ENCODE measurements at regions not wholly inside any gene's neighbourhood (a gene's known extent, or its start where the extent isn't known, plus 50 kb on each side); places are given as distances from the start of the nearest gene placed in this dataset.

- Histone ChIP-seq H3K4me1 (ENCODE audit: insufficient read depth, insufficient read length) (no peaks in the 10 kb centered on the region), H3K9me3 (ENCODE audit: insufficient read depth, low read length) (no peaks in the 10 kb centered on the region), H3K4me3 (ENCODE audit: insufficient read length, low read depth) (no peak overlapping the region), H3K27me3 (ENCODE audit: insufficient read depth, insufficient read length) (no peaks in the 10 kb centered on the region), H3K9ac (ENCODE audit: insufficient read length, low read depth) (no peak overlapping the region), H3K36me3 (ENCODE audit: insufficient read depth, insufficient read length, low read length) (no peaks in the 10 kb centered on the region)
- DNase-seq (ENCODE audit: low read depth, low spot score) = no peak
- TF ChIP-seq SUZ12 (IDR thresholded peaks at IDR 0.05; ENCODE audit: extremely low read depth, insufficient read depth, insufficient read length) = no peak
- TF ChIP-seq ZNF274 (IDR thresholded peaks at IDR 0.05; ENCODE audit: low read depth, low read length) = no peak
- no peak for TF ChIP-seq YY1 (IDR thresholded peaks at IDR 0.05; ENCODE audit: insufficient read depth, insufficient read length)
Observed at GRCh38 chr2:172223601-172224054, 120.9 kb upstream of the DLX2 start.

- no peaks in the 10 kb centered on the region for H3K27me3 ChIP-seq (ENCODE audit: insufficient read depth, insufficient read length)
- H3K9me3 ChIP-seq (ENCODE audit: insufficient read depth, low read length) = no peaks in the 10 kb centered on the region
- DNase-seq (ENCODE audit: low read depth, low spot score) = no peak
- peaks cover 4% of the 10 kb centered on the region for H3K4me1 ChIP-seq (ENCODE audit: insufficient read depth, insufficient read length)
- no peak for TF ChIP-seq ZNF274 (IDR thresholded peaks at IDR 0.05; ENCODE audit: low read depth, low read length)
- no peak for TF ChIP-seq SUZ12 (IDR thresholded peaks at IDR 0.05; ENCODE audit: extremely low read depth, insufficient read depth, insufficient read length)
- no peak for TF ChIP-seq YY1 (IDR thresholded peaks at IDR 0.05; ENCODE audit: insufficient read depth, insufficient read length)
- H3K36me3 ChIP-seq (ENCODE audit: insufficient read depth, insufficient read length, low read length) = no peaks in the 10 kb centered on the region
- H3K4me3 ChIP-seq (ENCODE audit: insufficient read length, low read depth) = no peak overlapping the region
- H3K9ac ChIP-seq (ENCODE audit: insufficient read length, low read depth) = no peak overlapping the region
Observed at GRCh38 chr2:172225786-172226185, 123.1 kb upstream of the DLX2 start.

- TF ChIP-seq SUZ12 (IDR thresholded peaks at IDR 0.05; ENCODE audit: extremely low read depth, insufficient read depth, insufficient read length) (no peak), ZNF274 (IDR thresholded peaks at IDR 0.05; ENCODE audit: low read depth, low read length) (no peak), YY1 (IDR thresholded peaks at IDR 0.05; ENCODE audit: insufficient read depth, insufficient read length) (no peak)
- peaks cover 4% of the 10 kb centered on the region for H3K4me1 ChIP-seq (ENCODE audit: insufficient read depth, insufficient read length)
- no peak for DNase-seq (ENCODE audit: low read depth, low spot score)
Observed at GRCh38 chr2:172226244-172227061, 123.8 kb upstream of the DLX2 start.

GRCh38 chr2:172227719-172228118 is 125.0 kb upstream of the DLX2 start:
- no peak for DNase-seq (ENCODE audit: low read depth, low spot score)
- peaks cover 4% of the 10 kb centered on the region for H3K4me1 ChIP-seq (ENCODE audit: insufficient read depth, insufficient read length)
- H3K4me3 ChIP-seq (ENCODE audit: insufficient read length, low read depth) = no peak overlapping the region
- no peak for TF ChIP-seq YY1 (IDR thresholded peaks at IDR 0.05; ENCODE audit: insufficient read depth, insufficient read length)
- H3K9me3 ChIP-seq (ENCODE audit: insufficient read depth, low read length) = no peaks in the 10 kb centered on the region
- peaks cover under 1% of the 10 kb centered on the region for H3K27me3 ChIP-seq (ENCODE audit: insufficient read depth, insufficient read length)
- H3K9ac ChIP-seq (ENCODE audit: insufficient read length, low read depth) = no peak overlapping the region
- no peaks in the 10 kb centered on the region for H3K36me3 ChIP-seq (ENCODE audit: insufficient read depth, insufficient read length, low read length)

More at GRCh38 chr2:172226244-172227061, 123.8 kb upstream of the DLX2 start:
- H3K36me3 ChIP-seq (ENCODE audit: insufficient read depth, insufficient read length, low read length) = no peaks in the 10 kb centered on the region
- H3K27me3 ChIP-seq (ENCODE audit: insufficient read depth, insufficient read length) = no peaks in the 10 kb centered on the region
- H3K9ac ChIP-seq (ENCODE audit: insufficient read length, low read depth) = no peak overlapping the region
- no peak overlapping the region for H3K4me3 ChIP-seq (ENCODE audit: insufficient read length, low read depth)
- H3K9me3 ChIP-seq (ENCODE audit: insufficient read depth, low read length) = no peaks in the 10 kb centered on the region

GRCh38 chr2:172228177-172228808 is 125.6 kb upstream of the DLX2 start:
- Histone ChIP-seq H3K36me3 (ENCODE audit: insufficient read depth, insufficient read length, low read length) (no peaks in the 10 kb centered on the region), H3K4me3 (ENCODE audit: insufficient read length, low read depth) (no peak overlapping the region)
- TF ChIP-seq ZNF274 (IDR thresholded peaks at IDR 0.05; ENCODE audit: low read depth, low read length) = no peak

GRCh38 chr2:172229125-172229524 is 126.4 kb upstream of the DLX2 start:
- no peaks in the 10 kb centered on the region for H3K36me3 ChIP-seq (ENCODE audit: insufficient read depth, insufficient read length, low read length)
- peaks cover 14% of the 10 kb centered on the region for H3K27me3 ChIP-seq (ENCODE audit: insufficient read depth, insufficient read length)
- no peak for TF ChIP-seq SUZ12 (IDR thresholded peaks at IDR 0.05; ENCODE audit: extremely low read depth, insufficient read depth, insufficient read length)
- no peak for TF ChIP-seq ZNF274 (IDR thresholded peaks at IDR 0.05; ENCODE audit: low read depth, low read length)
- TF ChIP-seq YY1 (IDR thresholded peaks at IDR 0.05; ENCODE audit: insufficient read depth, insufficient read length) = no peak
- no peak overlapping the region for H3K4me3 ChIP-seq (ENCODE audit: insufficient read length, low read depth)
- H3K9me3 ChIP-seq (ENCODE audit: insufficient read depth, low read length) = no peaks in the 10 kb centered on the region
- no peak overlapping the region for H3K9ac ChIP-seq (ENCODE audit: insufficient read length, low read depth)
- no peak for DNase-seq (ENCODE audit: low read depth, low spot score)
- H3K4me1 ChIP-seq (ENCODE audit: insufficient read depth, insufficient read length) = peaks cover 9% of the 10 kb centered on the region

More at GRCh38 chr2:172228177-172228808, 125.6 kb upstream of the DLX2 start:
- H3K27me3 ChIP-seq (ENCODE audit: insufficient read depth, insufficient read length) = peaks cover 6% of the 10 kb centered on the region
- no peaks in the 10 kb centered on the region for H3K9me3 ChIP-seq (ENCODE audit: insufficient read depth, low read length)
- DNase-seq (ENCODE audit: low read depth, low spot score) = no peak
- peaks cover 4% of the 10 kb centered on the region for H3K4me1 ChIP-seq (ENCODE audit: insufficient read depth, insufficient read length)
- no peak overlapping the region for H3K9ac ChIP-seq (ENCODE audit: insufficient read length, low read depth)

- TF ChIP-seq ZNF274 (IDR thresholded peaks at IDR 0.05; ENCODE audit: low read depth, low read length) = no peak
- TF ChIP-seq SUZ12 (IDR thresholded peaks at IDR 0.05; ENCODE audit: extremely low read depth, insufficient read depth, insufficient read length) = no peak
- TF ChIP-seq YY1 (IDR thresholded peaks at IDR 0.05; ENCODE audit: insufficient read depth, insufficient read length) = no peak
- no peak for DNase-seq (ENCODE audit: low read depth, low spot score)
- Histone ChIP-seq H3K4me1 (ENCODE audit: insufficient read depth, insufficient read length) (peaks cover 13% of the 10 kb centered on the region), H3K27me3 (ENCODE audit: insufficient read depth, insufficient read length) (peaks cover 23% of the 10 kb centered on the region), H3K9me3 (ENCODE audit: insufficient read depth, low read length) (no peaks in the 10 kb centered on the region), H3K36me3 (ENCODE audit: insufficient read depth, insufficient read length, low read length) (no peaks in the 10 kb centered on the region), H3K9ac (ENCODE audit: insufficient read length, low read depth) (no peak overlapping the region), H3K4me3 (ENCODE audit: insufficient read length, low read depth) (no peak overlapping the region)
Observed at GRCh38 chr2:172230332-172230888, 127.7 kb upstream of the DLX2 start.

Measured in NT2/D1 (cell line).